Right lobe of liver (tissue), 3 donors: ENCODE measurements at regions not wholly inside any gene's neighbourhood (a gene's known extent, or its start where the extent isn't known, plus 50 kb on each side); places are given as distances from the start of the nearest gene placed in this dataset.

Source experiments
- microRNA counts: library from miRNA; unstranded; fragments of <30 nt; microRNA quantifications from one replicate; lab custom pipeline; 2016
- microRNA-seq, 2 donors: library from miRNA; unstranded; fragments of <30 nt; microRNA quantifications; one replicate each; pipeline ENCODE4, GENCODE V29; 2019 to 2020
- small RNA-seq, 2 experiments: library from RNA; depleted of rRNA; stranded (forward); fragments of <200 nt; gene quantifications; one replicate each; pipeline ENCODE3, GENCODE V24; 2016
- donor health status: DM: no; HTN: no; CAD: no.
- donor health status: DM: no; HTN: yes; CAD: no.

MicroRNAs encoded in the stretch of these regions (microRNA counts, 767-probe panel; counts per million panel counts)
- 237 counts per million for microRNA hsa-miR-650 (lab: Ali Mortazavi, UCI)

Small RNAs in the stretch of these regions (microRNA-seq; reads per million reads assigned to microRNA genes)
- gene MIR650, result 0 reads per million in 2 donors

Small RNAs in the stretch of these regions (small RNA-seq; reads per million reads assigned to genes)
- gene AC244157.1 (0 reads per million in 2 experiments), gene AC245028.1 (0 reads per million in 2 experiments), gene AC245028.2 (0 reads per million in 2 experiments), gene AC245028.3 (0 reads per million in 2 experiments), gene IGLV3-13 (0 reads per million in 2 experiments), gene IGLV3-15 (0 reads per million in 2 experiments), gene IGLV3-17 (0 reads per million in 2 experiments), gene IGLVI-20 (0 reads per million in 2 experiments), gene IGLVVI-22-1 (0 reads per million in 2 experiments)
